Immature natural killer cell (primary cell): ENCODE measurements at regions not wholly inside any gene's neighbourhood (a gene's known extent, or its start where the extent isn't known, plus 50 kb on each side); places are given as distances from the start of the nearest gene placed in this dataset.

Source experiments
- DNase-seq, 3 donors: peaks; one replicate each; pipeline ENCODE4 v3.0.0; 2022; ENCODE audit warnings: mixed read lengths in 1 of 3
- H3K27ac Mint-ChIP-seq, 6 donors: one replicate each; pipeline ENCODE4 v1.8.0; 2020; ENCODE audit warnings: mixed read lengths in 6 of 6, mild to moderate bottlenecking in 5 of 6, inconsistent platforms in 4 of 6, moderate library complexity in 3 of 6
- H3K27me3 Mint-ChIP-seq, 3 donors: one replicate each; pipeline ENCODE4 v1.8.0; 2020 to 2021; ENCODE audit warnings: low read depth in 3 of 3, mild to moderate bottlenecking in 3 of 3, mixed read lengths in 3 of 3, moderate library complexity in 3 of 3, inconsistent platforms in 1 of 3
- H3K36me3 Mint-ChIP-seq, 3 donors: one replicate each; pipeline ENCODE4 v1.8.0; 2020; ENCODE audit warnings: mixed read lengths in 3 of 3, inconsistent platforms in 2 of 3, mild to moderate bottlenecking in 2 of 3
- H3K4me1 Mint-ChIP-seq, 2 donors: one replicate each; pipeline ENCODE4 v1.8.0; 2020; ENCODE audit warnings: inconsistent platforms in 2 of 2, mild to moderate bottlenecking in 2 of 2, mixed read lengths in 2 of 2, moderate library complexity in 1 of 2
- H3K4me3 Mint-ChIP-seq, 5 donors: one replicate each; pipeline ENCODE4 v1.8.0; 2020; ENCODE audit warnings: mild to moderate bottlenecking in 5 of 5, mixed read lengths in 5 of 5, inconsistent platforms in 3 of 5, moderate library complexity in 3 of 5
- H3K9me3 Mint-ChIP-seq, 6 donors: one replicate each; pipeline ENCODE4 v1.8.0; 2020; ENCODE audit warnings: mild to moderate bottlenecking in 6 of 6, mixed read lengths in 6 of 6, inconsistent platforms in 4 of 6, moderate library complexity in 3 of 6

- Mint-ChIP-seq H3K27ac (no peak overlapping the region), H3K4me1 (no peaks in the 10 kb centered on the region), H3K36me3 (no peaks in the 10 kb centered on the region), H3K4me3 (no peak overlapping the region), H3K9me3 (no peaks in the 10 kb centered on the region), H3K27me3 (peaks cover 0 to 3% (median 1%) of the 10 kb centered on the region in 3 donors)
- DNase-seq, result no peak
Observed at GRCh38 chr5:143761663-143762062, 50.3 kb upstream of the HMHB1 start.

DNA sequence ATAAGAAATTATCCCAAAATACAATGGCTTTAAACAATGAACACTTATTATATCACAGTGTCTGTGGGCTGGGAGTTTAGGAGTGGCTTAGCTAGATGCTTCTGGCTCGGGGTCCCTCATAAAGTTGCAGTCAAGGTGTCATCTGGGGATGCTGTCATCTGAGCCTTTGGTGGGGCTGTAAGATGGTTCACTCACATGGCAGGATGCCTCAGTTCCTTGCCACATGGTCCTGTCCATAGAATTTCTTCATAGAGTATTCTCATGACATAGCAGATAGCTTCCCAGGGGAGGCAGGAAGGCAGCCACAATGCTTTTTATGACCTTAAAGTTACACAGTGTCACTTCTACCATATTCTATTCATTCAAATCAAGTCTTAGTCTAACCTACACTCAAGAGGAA lies 51.2 kb upstream of the HMHB1 start:
- H3K27ac Mint-ChIP-seq, result no peak overlapping the region
- H3K36me3 Mint-ChIP-seq, result no peaks in the 10 kb centered on the region
- H3K4me3 Mint-ChIP-seq, result no peak overlapping the region
- H3K27me3 Mint-ChIP-seq, result peaks cover 0 to 2% (median 1%) of the 10 kb centered on the region in 3 donors
- H3K9me3 Mint-ChIP-seq, result no peaks in the 10 kb centered on the region
- DNase-seq, result no peak
- no peaks in the 10 kb centered on the region for H3K4me1 Mint-ChIP-seq

DNA sequence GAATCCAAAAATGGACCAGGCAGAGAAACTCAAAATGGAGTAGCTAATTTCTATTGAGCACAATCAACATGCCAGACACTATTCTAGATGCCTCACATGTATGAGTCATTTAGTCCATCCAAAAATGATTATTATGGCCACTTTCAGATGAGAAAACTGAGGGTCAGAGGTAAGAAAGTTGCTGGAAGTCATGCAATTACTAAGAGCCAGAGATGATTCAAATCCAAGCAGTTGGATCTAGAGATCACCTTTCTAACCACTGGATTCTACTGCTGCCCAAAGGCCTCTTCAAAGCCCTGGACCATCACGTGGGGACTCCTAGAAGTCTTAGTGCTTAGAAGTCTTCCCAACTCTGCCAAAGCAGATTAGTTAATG lies 51.8 kb upstream of the HMHB1 start:
- H3K36me3 Mint-ChIP-seq, result no peaks in the 10 kb centered on the region
- no peak overlapping the region for H3K27ac Mint-ChIP-seq

GRCh38 chr5:143759396-143760130 lies 52.4 kb upstream of the HMHB1 start:
- no peak for DNase-seq

More for the DNA sequence above, 51.8 kb upstream of the HMHB1 start:
- Mint-ChIP-seq H3K9me3 (no peaks in the 10 kb centered on the region), H3K4me3 (no peak overlapping the region), H3K4me1 (no peaks in the 10 kb centered on the region), H3K27me3 (peaks cover 0 to 2% (median 2%) of the 10 kb centered on the region in 3 donors)
- DNase-seq, result no peak

DNA sequence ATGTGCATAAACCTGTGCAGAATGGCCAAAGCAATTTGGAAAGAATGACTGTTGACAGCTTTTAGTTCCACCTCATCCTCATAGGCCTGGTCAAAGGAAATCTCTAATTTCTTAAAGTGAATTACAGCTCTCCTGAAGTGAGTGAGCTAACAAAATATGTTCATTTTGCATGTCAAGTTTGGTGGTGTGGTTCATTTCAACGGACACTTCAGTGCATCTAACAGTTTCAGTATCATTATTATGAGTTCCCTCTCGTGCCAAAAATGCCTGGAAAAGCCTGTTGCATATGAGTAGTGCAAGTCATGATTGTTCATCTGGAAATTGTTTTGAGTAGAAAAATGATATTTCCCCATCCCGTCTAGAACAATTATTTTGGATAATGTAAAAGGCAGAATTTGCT lies 53.2 kb upstream of the HMHB1 start:
- no peaks in the 10 kb centered on the region for H3K9me3 Mint-ChIP-seq
- no peaks in the 10 kb centered on the region for H3K36me3 Mint-ChIP-seq
- no peaks in the 10 kb centered on the region for H3K4me1 Mint-ChIP-seq
- no peak overlapping the region for H3K27ac Mint-ChIP-seq
- H3K27me3 Mint-ChIP-seq, result peaks cover 1 to 4% (median 2%) of the 10 kb centered on the region in 3 donors
- H3K4me3 Mint-ChIP-seq, result no peak overlapping the region
- DNase-seq, result no peak

More at GRCh38 chr5:143759396-143760130, 52.4 kb upstream of the HMHB1 start:
- Mint-ChIP-seq H3K9me3 (no peaks in the 10 kb centered on the region), H3K27ac (no peak overlapping the region), H3K36me3 (no peaks in the 10 kb centered on the region), H3K4me1 (no peaks in the 10 kb centered on the region), H3K27me3 (peaks cover 0 to 2% (median 2%) of the 10 kb centered on the region in 3 donors), H3K4me3 (no peak overlapping the region)

DNA sequence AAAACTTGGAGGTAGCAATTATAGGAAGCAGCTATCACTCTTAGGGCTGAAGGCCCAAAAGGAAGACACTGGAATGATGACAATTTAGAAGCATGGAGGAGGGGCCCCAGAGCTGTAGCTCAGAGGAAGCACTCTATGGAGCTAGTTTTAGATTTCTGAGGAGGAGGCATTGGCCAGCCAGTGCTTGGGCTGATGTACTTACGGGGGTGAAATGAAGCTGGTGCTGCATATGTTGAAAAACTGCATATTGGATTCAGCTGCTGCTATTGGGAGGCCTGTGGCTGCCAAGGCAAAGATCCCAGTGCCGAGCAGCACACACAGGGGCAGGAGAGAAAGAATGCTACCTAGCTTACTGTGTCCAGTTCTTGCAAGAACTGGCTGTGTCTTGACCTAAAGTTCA lies 53.9 kb upstream of the HMHB1 start:
- no peak overlapping the region for H3K4me3 Mint-ChIP-seq
- no peaks in the 10 kb centered on the region for H3K9me3 Mint-ChIP-seq
- H3K4me1 Mint-ChIP-seq, result no peaks in the 10 kb centered on the region

GRCh38 chr5:143757116-143757515 lies 54.8 kb upstream of the HMHB1 start:
- H3K27me3 Mint-ChIP-seq, result peaks cover 1 to 10% (median 2%) of the 10 kb centered on the region in 3 donors
- no peak for DNase-seq
- no peak overlapping the region for H3K27ac Mint-ChIP-seq
- H3K36me3 Mint-ChIP-seq, result no peaks in the 10 kb centered on the region
- H3K4me1 Mint-ChIP-seq, result no peaks in the 10 kb centered on the region
- H3K4me3 Mint-ChIP-seq, result no peak overlapping the region
- no peaks in the 10 kb centered on the region for H3K9me3 Mint-ChIP-seq

More for the DNA sequence above, 53.9 kb upstream of the HMHB1 start:
- Mint-ChIP-seq H3K36me3 (no peaks in the 10 kb centered on the region), H3K27ac (no peak overlapping the region), H3K27me3 (peaks cover 1 to 4% (median 4%) of the 10 kb centered on the region in 3 donors)
- no peak for DNase-seq

DNA sequence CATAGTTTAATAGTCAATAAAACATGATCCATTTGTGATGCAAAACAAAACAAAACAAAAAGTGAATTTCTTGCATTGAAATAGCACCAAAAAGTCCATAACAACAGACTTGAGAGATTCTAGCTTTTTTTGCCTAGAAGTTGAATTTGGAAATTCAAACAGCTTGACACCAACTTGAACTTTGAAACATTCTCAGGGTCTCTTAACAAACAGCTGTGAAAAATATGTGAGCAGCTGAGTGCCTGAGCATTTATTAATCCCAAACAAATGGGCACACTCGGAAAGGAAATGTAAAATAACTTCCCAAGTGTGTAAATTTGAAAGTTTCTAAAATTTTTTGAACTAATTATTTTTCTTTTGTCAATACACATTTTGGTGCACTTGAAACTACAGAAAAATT lies 56.0 kb upstream of the HMHB1 start:
- no peak for DNase-seq
- H3K4me1 Mint-ChIP-seq, result no peaks in the 10 kb centered on the region
- no peaks in the 10 kb centered on the region for H3K9me3 Mint-ChIP-seq
- H3K27ac Mint-ChIP-seq, result no peak overlapping the region
- H3K36me3 Mint-ChIP-seq, result no peaks in the 10 kb centered on the region
- H3K4me3 Mint-ChIP-seq, result no peak overlapping the region
- peaks cover 1 to 10% (median 3%) of the 10 kb centered on the region in 3 donors for H3K27me3 Mint-ChIP-seq

- H3K36me3 Mint-ChIP-seq, result no peaks in the 10 kb centered on the region
- peaks cover 1 to 10% (median 4%) of the 10 kb centered on the region in 3 donors for H3K27me3 Mint-ChIP-seq
- DNase-seq, result no peak
- H3K4me1 Mint-ChIP-seq, result no peaks in the 10 kb centered on the region
- H3K9me3 Mint-ChIP-seq, result no peaks in the 10 kb centered on the region
- H3K4me3 Mint-ChIP-seq, result no peak overlapping the region
- no peak overlapping the region for H3K27ac Mint-ChIP-seq
Observed at GRCh38 chr5:143752165-143752850, 59.7 kb upstream of the HMHB1 start.

DNA sequence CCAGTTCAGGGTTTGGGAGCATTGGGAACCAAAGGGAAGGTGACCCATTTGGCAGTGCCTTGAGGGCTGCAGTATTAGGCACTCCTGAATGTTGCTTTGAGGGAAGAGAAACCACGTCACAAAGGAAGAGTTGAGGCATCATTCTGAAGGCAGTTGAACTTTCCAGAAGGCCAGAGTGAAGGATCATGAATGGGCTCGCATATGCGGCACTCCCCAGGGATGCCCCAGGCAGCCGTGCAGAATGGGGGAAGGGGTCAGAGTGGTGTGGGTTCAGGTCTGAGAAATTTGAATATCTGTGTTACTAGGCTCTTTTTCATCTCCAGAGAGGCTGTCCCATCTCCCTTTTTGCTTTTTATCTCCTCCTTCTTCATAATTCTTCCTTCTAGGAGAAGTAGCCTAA lies 60.6 kb upstream of the HMHB1 start:
- H3K4me1 Mint-ChIP-seq, result no peaks in the 10 kb centered on the region
- H3K4me3 Mint-ChIP-seq, result no peak overlapping the region
- H3K9me3 Mint-ChIP-seq, result no peaks in the 10 kb centered on the region
- no peak for DNase-seq
- H3K27me3 Mint-ChIP-seq, result peaks cover 1 to 10% (median 4%) of the 10 kb centered on the region in 3 donors
- no peak overlapping the region for H3K27ac Mint-ChIP-seq
- no peaks in the 10 kb centered on the region for H3K36me3 Mint-ChIP-seq

DNA sequence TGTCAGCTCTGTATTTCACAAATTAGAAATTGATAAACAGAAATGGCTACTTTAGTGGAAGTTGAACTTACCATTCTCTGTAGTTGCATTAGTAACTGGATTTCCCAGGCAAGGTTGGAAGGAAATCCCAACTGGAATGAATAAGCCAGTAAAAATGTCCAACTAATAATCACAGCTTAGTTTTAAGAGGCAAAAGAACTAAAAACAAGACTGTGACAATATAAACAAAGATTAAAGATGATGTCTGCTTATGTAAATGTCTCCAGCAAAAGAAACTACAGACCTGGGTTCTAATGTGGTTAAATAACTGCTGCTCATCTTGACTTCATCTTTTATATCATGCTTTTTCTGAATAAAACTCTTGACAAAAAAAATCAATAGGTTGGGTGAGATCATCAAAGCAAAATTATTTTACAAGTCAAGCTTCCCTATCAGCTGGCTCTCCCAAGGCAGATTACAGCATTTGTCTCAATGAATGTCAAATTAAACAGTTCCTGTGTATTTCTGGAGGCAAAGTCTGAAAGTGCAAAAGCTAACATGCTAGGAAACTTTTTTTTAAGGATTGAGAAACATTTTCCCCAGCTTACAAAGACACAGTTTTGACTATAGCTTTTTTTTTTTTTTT lies 62.3 kb upstream of the HMHB1 start:
- Mint-ChIP-seq H3K4me1 (no peaks in the 10 kb centered on the region), H3K36me3 (no peaks in the 10 kb centered on the region), H3K9me3 (no peaks in the 10 kb centered on the region), H3K27ac (no peak overlapping the region), H3K27me3 (peaks cover 0 to 10% (median 4%) of the 10 kb centered on the region in 3 donors), H3K4me3 (no peak overlapping the region)
- no peak for DNase-seq

DNA sequence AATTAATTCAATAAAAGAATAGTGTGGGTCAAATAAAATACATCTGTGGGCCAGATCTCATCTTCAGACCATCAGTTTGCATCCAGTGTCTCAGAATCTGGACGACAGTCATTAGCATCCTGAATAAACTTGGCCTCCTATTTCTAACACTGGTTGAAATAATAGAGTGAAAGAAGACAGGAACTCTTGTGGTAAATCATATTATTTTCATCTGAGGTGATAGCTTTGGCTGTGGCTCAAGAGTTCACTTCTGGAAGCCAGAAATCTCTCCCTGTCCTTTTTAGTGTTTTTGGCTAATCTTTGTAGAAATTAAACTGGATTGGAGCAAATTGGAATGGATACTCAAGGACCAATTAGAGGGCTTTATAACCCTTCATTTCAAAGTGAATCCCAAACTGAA lies 63.4 kb upstream of the HMHB1 start:
- Mint-ChIP-seq H3K9me3 (no peaks in the 10 kb centered on the region), H3K27me3 (peaks cover 0 to 6% (median 4%) of the 10 kb centered on the region in 3 donors), H3K4me1 (no peaks in the 10 kb centered on the region), H3K36me3 (no peaks in the 10 kb centered on the region), H3K4me3 (no peak overlapping the region), H3K27ac (no peak overlapping the region)
- no peak for DNase-seq

DNA sequence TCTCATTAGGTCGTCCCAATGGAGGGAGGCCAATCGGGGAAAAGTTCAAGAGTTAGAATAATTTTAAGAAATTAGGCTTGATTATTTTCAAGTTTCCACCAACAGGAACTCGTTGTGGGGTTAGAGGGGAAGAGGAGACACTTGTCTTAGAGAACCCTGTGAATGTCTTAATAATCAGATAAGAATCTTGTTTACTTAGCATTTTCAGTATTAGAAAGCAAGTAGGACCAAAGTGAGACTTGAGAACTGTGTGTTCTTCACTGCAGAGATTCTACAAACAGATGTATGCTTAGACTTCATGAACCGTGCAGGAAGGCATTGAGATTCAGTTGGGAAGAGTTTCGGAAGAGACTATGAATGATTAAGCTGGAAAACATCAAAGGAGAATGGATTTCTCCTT lies 69.0 kb upstream of the HMHB1 start:
- Mint-ChIP-seq H3K27ac (no peak overlapping the region), H3K4me3 (no peak overlapping the region), H3K36me3 (no peaks in the 10 kb centered on the region), H3K4me1 (peaks cover 1 to 6% of the 10 kb centered on the region in 2 donors), H3K9me3 (no peaks in the 10 kb centered on the region), H3K27me3 (no peaks in the 10 kb centered on the region)
- no peak for DNase-seq

DNA sequence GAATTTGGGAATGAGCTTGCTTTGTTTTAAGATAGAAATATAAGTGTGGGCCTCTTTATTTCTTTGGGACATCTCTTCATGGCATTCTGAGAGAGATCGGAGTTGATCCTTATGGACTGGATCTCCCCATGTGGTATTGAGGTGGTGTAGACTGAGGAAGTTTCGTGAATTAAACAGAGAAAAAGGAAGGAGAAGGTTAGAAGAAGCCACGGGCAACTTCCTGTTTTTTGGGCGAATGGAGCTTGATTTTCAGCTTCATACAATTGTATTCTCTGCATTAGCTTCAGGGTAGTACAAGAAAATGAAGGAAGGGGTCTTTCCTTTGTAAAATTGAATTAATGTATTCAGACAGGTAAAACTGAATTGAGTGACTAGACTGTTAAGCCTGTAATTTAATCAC lies 70.5 kb upstream of the HMHB1 start:
- Mint-ChIP-seq H3K9me3 (no peaks in the 10 kb centered on the region), H3K27ac (no peak overlapping the region), H3K36me3 (no peaks in the 10 kb centered on the region), H3K4me1 (peaks cover 1 to 6% of the 10 kb centered on the region in 2 donors), H3K4me3 (no peak overlapping the region), H3K27me3 (peaks cover 0 to 4% (median 0%) of the 10 kb centered on the region in 3 donors)
- DNase-seq, result no peak
